Chondrocyte (in vitro differentiated cells): ENCODE measurements at regions not wholly inside any gene's neighbourhood (a gene's known extent, or its start where the extent isn't known, plus 50 kb on each side); places are given as distances from the start of the nearest gene placed in this dataset.

Experiments
- DNase-seq: peaks from one replicate; pipeline ENCODE4 v3.0.0; 2021; ENCODE audit warnings: mixed read lengths, low spot score
- H3K27ac Mint-ChIP-seq: one replicate; pipeline ENCODE4 v1.8.0; 2021; ENCODE audit warnings: mild to moderate bottlenecking, moderate library complexity, mixed read lengths; ENCODE audit not compliant: unreplicated experiment
- H3K27me3 Mint-ChIP-seq: 2 replicates; pipeline ENCODE4 v1.8.0; 2021; ENCODE audit warnings: low read depth, mixed read lengths
- H3K36me3 Mint-ChIP-seq: 2 replicates; pipeline ENCODE4 v1.8.0; 2021; ENCODE audit warnings: low read depth, mixed read lengths
- H3K4me1 Mint-ChIP-seq: 2 replicates; pipeline ENCODE4 v1.8.0; 2021; ENCODE audit warnings: low read depth, mild to moderate bottlenecking, mixed read lengths
- H3K4me3 Mint-ChIP-seq: one replicate; pipeline ENCODE4 v1.8.0; 2021; ENCODE audit warnings: mild to moderate bottlenecking, moderate library complexity, mixed read lengths; ENCODE audit not compliant: unreplicated experiment
- H3K9me3 Mint-ChIP-seq: 2 replicates; pipeline ENCODE4 v1.8.0; 2021; ENCODE audit warnings: low read depth, mixed read lengths
- CTCF ChIP-seq: fragments of 200-600 bp; sonication (generic); IDR thresholded peaks from 2 replicates; pipeline ENCODE4 v1.5.0; 2021; ENCODE audit warnings: antibody characterized with exemption, mild to moderate bottlenecking, moderate library complexity

- Mint-ChIP-seq H3K4me3 (no peak overlapping the region), H3K9me3 (no peaks in the 10 kb centered on the region), H3K27me3 (no peaks in the 10 kb centered on the region), H3K4me1 (peaks cover 16% of the 10 kb centered on the region), H3K27ac (no peak overlapping the region), H3K36me3 (peaks cover 4% of the 10 kb centered on the region)
- DNase-seq: no peak
- no peak for TF ChIP-seq CTCF
Measured at GRCh38 chr20:19930426-19930825, 86.7 kb upstream of the NAA20 start.

GRCh38 chr20:19932170-19932667 is 84.9 kb upstream of the NAA20 start:
- peaks cover 16% of the 10 kb centered on the region for H3K4me1 Mint-ChIP-seq
- H3K27me3 Mint-ChIP-seq: no peaks in the 10 kb centered on the region
- TF ChIP-seq CTCF: no peak

GRCh38 chr20:19934792-19935491 is 82.2 kb upstream of the NAA20 start:
- TF ChIP-seq CTCF: no peak
- H3K4me3 Mint-ChIP-seq: no peak overlapping the region
- no peak for DNase-seq
- no peaks in the 10 kb centered on the region for H3K27me3 Mint-ChIP-seq
- H3K4me1 Mint-ChIP-seq: peaks cover 16% of the 10 kb centered on the region
- peaks cover 9% of the 10 kb centered on the region for H3K36me3 Mint-ChIP-seq
- H3K9me3 Mint-ChIP-seq: no peaks in the 10 kb centered on the region
- H3K27ac Mint-ChIP-seq: no peak overlapping the region

More at GRCh38 chr20:19932170-19932667, 84.9 kb upstream of the NAA20 start:
- DNase-seq: no peak
- Mint-ChIP-seq H3K27ac (peak overlapping the region; percentile 62), H3K9me3 (no peaks in the 10 kb centered on the region), H3K4me3 (no peak overlapping the region), H3K36me3 (peaks cover 7% of the 10 kb centered on the region)

GRCh38 chr20:19935842-19936241 is 81.3 kb upstream of the NAA20 start:
- H3K9me3 Mint-ChIP-seq: no peaks in the 10 kb centered on the region
- no peak for TF ChIP-seq CTCF
- peaks cover 11% of the 10 kb centered on the region for H3K36me3 Mint-ChIP-seq
- H3K4me1 Mint-ChIP-seq: peaks cover 17% of the 10 kb centered on the region
- no peaks in the 10 kb centered on the region for H3K27me3 Mint-ChIP-seq
- no peak overlapping the region for H3K27ac Mint-ChIP-seq
- no peak for DNase-seq
- H3K4me3 Mint-ChIP-seq: no peak overlapping the region

GRCh38 chr20:19936466-19937200 is 80.5 kb upstream of the NAA20 start:
- Mint-ChIP-seq H3K9me3 (no peaks in the 10 kb centered on the region), H3K36me3 (peaks cover 11% of the 10 kb centered on the region), H3K27ac (no peak overlapping the region), H3K27me3 (no peaks in the 10 kb centered on the region), H3K4me3 (no peak overlapping the region), H3K4me1 (peaks cover 20% of the 10 kb centered on the region)
- no peak for TF ChIP-seq CTCF
- no peak for DNase-seq
